ENCODE measurements at regions not wholly inside any gene's neighbourhood (a gene's known extent, or its start where the extent isn't known, plus 50 kb on each side); places are given as distances from the start of the nearest gene placed in this dataset.

- no peak for DNase-seq
These were observed 160.1 kb downstream of the TMX1 start for GRCh38 chr14:51400139-51400538.

GRCh38 chr14:51401272-51401671 is 161.2 kb downstream of the TMX1 start:
- no peak for DNase-seq

- no peak for DNase-seq
These were observed 161.7 kb downstream of the TMX1 start for GRCh38 chr14:51401756-51402155.

- DNase-seq: peak; percentile 40
These were observed 170.8 kb downstream of the TMX1 start for GRCh38 chr14:51410897-51411296.

- no peak for DNase-seq
These were observed 179.6 kb downstream of the TMX1 start for GRCh38 chr14:51419685-51420084.

- no peak for DNase-seq
These were observed 182.7 kb downstream of the TMX1 start for GRCh38 chr14:51422704-51423103.

- DNase-seq: no peak
These were observed 184.0 kb downstream of the TMX1 start for GRCh38 chr14:51424041-51424440.

GRCh38 chr14:51424561-51425251 is 184.7 kb downstream of the TMX1 start:
- no peak for DNase-seq

- DNase-seq: no peak
These were observed 188.9 kb downstream of the TMX1 start for GRCh38 chr14:51428981-51429380.

GRCh38 chr14:51430079-51430478 is 190.0 kb downstream of the TMX1 start:
- DNase-seq: no peak

GRCh38 chr14:51430633-51431032 is 190.6 kb downstream of the TMX1 start:
- DNase-seq: no peak

GRCh38 chr14:51431033-51431709 is 191.1 kb downstream of the TMX1 start:
- DNase-seq: no peak

GRCh38 chr14:51431741-51432140 is 191.7 kb downstream of the TMX1 start:
- no peak for DNase-seq

- no peak for DNase-seq
These were observed 192.4 kb downstream of the TMX1 start for GRCh38 chr14:51432302-51432948.

- DNase-seq: no peak
These were observed 196.6 kb downstream of the TMX1 start for GRCh38 chr14:51436630-51437029.

GRCh38 chr14:51439896-51440295 is 199.8 kb downstream of the TMX1 start:
- no peak for DNase-seq

GRCh38 chr14:51441001-51441400 is 201.0 kb downstream of the TMX1 start:
- no peak for DNase-seq

- no peak for DNase-seq
These were observed 202.6 kb downstream of the TMX1 start for GRCh38 chr14:51442513-51443175.

- DNase-seq: no peak
These were observed 203.4 kb downstream of the TMX1 start for GRCh38 chr14:51443195-51444018.

- DNase-seq: no peak
These were observed 204.4 kb downstream of the TMX1 start for GRCh38 chr14:51444353-51445000.

GRCh38 chr14:51445001-51445390 is 204.9 kb downstream of the TMX1 start:
- DNase-seq: no peak

- DNase-seq: no peak
These were observed 204.9 kb upstream of the FRMD6 start for GRCh38 chr14:51446771-51447170.
